ENCODE measurements at regions not wholly inside any gene's neighbourhood (a gene's known extent, or its start where the extent isn't known, plus 50 kb on each side); places are given as distances from the start of the nearest gene placed in this dataset.
"Not testable (repeated sequence)": the region's sequence is repeated elsewhere in the genome, so short reads cannot be mapped to it uniquely, and the experiment has no call there.

GRCh38 chr9:38334234-38334633, 58.3 kb upstream of the ALDH1B1 start:
- no peak overlapping the region for H3K9ac ChIP-seq (ENCODE audit: insufficient read length)
- no peaks in the 10 kb centered on the region for H3K9me3 ChIP-seq (ENCODE audit: low read depth, low read length)
- no peak overlapping the region for H3K27ac ChIP-seq
- no peaks in the 10 kb centered on the region for H3K36me3 ChIP-seq (ENCODE audit: insufficient read depth, low read length)
- TF ChIP-seq POLR2AphosphoS5 (IDR thresholded peaks at IDR 0.05; ENCODE audit: borderline replicate concordance, low read depth, low read length), result no peak
- DNase-seq (ENCODE audit: low read depth, low spot score), result no peak
- H3K4me3 ChIP-seq, result no peak overlapping the region

DNA sequence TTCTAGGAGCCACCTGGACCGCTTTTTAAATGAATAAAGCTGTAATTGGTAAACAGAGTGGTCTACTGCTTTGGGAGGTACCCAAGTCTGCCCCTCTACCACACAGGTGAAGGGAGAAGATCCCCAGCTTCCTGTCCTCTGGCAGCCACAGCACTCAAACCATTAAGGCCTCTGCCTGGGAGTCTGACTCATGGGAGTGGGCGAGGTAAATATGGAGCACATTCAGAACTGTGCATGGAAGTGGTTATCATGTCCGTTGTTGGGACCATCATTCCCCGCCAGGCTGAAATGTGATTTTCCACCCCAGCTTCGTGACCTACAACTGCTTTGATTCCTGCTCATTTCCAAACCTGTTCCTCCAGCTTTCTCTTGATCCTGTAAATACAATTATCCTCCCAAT, 59.5 kb upstream of the ALDH1B1 start:
- Histone ChIP-seq H3K27ac (no peak overlapping the region), H3K4me3 (no peak overlapping the region), H3K9me3 (ENCODE audit: low read depth, low read length) (no peaks in the 10 kb centered on the region), H3K9ac (ENCODE audit: insufficient read length) (no peak overlapping the region), H3K36me3 (ENCODE audit: insufficient read depth, low read length) (no peaks in the 10 kb centered on the region)
- DNase-seq (ENCODE audit: low read depth, low spot score), result no peak
- TF ChIP-seq EZH2 (IDR thresholded peaks at IDR 0.05) (no peak), POLR2AphosphoS5 (IDR thresholded peaks at IDR 0.05; ENCODE audit: borderline replicate concordance, low read depth, low read length) (no peak), FOXP2 (optimal IDR thresholded peaks at IDR 0.05; ENCODE audit: control extremely low read depth, extremely low read length, insufficient read depth) (no peak)

GRCh38 chr9:38332625-38333024, 59.9 kb upstream of the ALDH1B1 start:
- no peak for DNase-seq (ENCODE audit: low read depth, low spot score)
- Histone ChIP-seq H3K9me3 (ENCODE audit: low read depth, low read length) (no peaks in the 10 kb centered on the region), H3K9ac (ENCODE audit: insufficient read length) (no peak overlapping the region), H3K36me3 (ENCODE audit: insufficient read depth, low read length) (no peaks in the 10 kb centered on the region), H3K27ac (no peak overlapping the region), H3K4me3 (no peak overlapping the region)
- TF ChIP-seq FOXP2 (optimal IDR thresholded peaks at IDR 0.05; ENCODE audit: control extremely low read depth, extremely low read length, insufficient read depth) (no peak), EZH2 (IDR thresholded peaks at IDR 0.05) (no peak), POLR2AphosphoS5 (IDR thresholded peaks at IDR 0.05; ENCODE audit: borderline replicate concordance, low read depth, low read length) (no peak)

DNA sequence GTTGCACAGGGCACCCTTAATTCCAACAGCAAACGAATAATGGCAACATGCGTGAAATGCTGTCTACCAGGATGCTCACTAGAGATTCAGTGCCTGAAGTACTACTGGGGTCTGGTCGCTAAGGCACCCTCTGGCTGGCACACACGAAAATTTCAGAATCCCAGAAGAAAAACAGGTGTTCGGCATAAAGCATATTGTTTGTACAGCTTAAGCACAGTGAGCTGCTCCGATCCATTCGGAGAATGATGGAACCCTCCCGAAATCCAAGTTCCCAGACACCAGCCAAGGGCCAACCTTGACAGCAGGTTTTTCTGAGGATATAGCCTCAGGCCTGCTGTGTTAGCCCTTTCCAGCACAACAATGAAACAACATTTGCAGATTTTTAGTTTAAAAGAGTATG, 61.4 kb upstream of the ALDH1B1 start:
- no peak for TF ChIP-seq FOXP2 (optimal IDR thresholded peaks at IDR 0.05; ENCODE audit: control extremely low read depth, extremely low read length, insufficient read depth)
- no peak for TF ChIP-seq POLR2AphosphoS5 (IDR thresholded peaks at IDR 0.05; ENCODE audit: borderline replicate concordance, low read depth, low read length)
- no peak for TF ChIP-seq EZH2 (IDR thresholded peaks at IDR 0.05)
- H3K27ac ChIP-seq, result no peak overlapping the region
- no peak overlapping the region for H3K9ac ChIP-seq (ENCODE audit: insufficient read length)
- no peaks in the 10 kb centered on the region for H3K36me3 ChIP-seq (ENCODE audit: insufficient read depth, low read length)
- no peaks in the 10 kb centered on the region for H3K9me3 ChIP-seq (ENCODE audit: low read depth, low read length)
- no peak overlapping the region for H3K4me3 ChIP-seq
- no peak for DNase-seq (ENCODE audit: low read depth, low spot score)

DNA sequence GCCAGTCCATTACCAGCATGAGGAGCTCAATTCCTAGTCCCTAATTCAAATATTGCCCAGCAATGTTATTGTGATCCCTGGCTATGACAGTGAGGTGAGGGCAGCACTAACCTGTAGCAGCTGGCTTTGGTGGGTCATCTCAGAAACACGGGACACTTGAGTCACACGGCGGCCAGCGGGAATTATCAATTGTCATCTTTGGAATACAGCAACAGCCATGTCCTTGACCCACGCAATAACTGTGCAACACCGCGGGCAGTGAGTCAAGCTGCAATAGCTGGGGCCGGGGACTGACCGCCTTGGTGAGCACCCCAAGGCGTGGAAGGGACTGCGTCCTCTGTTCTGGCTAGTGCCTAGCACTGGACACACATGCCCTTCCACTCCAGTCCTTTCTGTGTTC, 62.5 kb upstream of the ALDH1B1 start:
- Histone ChIP-seq H3K9ac (ENCODE audit: insufficient read length) (no peak overlapping the region), H3K9me3 (ENCODE audit: low read depth, low read length) (no peaks in the 10 kb centered on the region), H3K27ac (no peak overlapping the region), H3K4me3 (no peak overlapping the region), H3K36me3 (ENCODE audit: insufficient read depth, low read length) (no peaks in the 10 kb centered on the region)
- TF ChIP-seq FOXP2 (optimal IDR thresholded peaks at IDR 0.05; ENCODE audit: control extremely low read depth, extremely low read length, insufficient read depth) (no peak), POLR2AphosphoS5 (IDR thresholded peaks at IDR 0.05; ENCODE audit: borderline replicate concordance, low read depth, low read length) (no peak), EZH2 (IDR thresholded peaks at IDR 0.05) (no peak)
- no peak for DNase-seq (ENCODE audit: low read depth, low spot score)

DNA sequence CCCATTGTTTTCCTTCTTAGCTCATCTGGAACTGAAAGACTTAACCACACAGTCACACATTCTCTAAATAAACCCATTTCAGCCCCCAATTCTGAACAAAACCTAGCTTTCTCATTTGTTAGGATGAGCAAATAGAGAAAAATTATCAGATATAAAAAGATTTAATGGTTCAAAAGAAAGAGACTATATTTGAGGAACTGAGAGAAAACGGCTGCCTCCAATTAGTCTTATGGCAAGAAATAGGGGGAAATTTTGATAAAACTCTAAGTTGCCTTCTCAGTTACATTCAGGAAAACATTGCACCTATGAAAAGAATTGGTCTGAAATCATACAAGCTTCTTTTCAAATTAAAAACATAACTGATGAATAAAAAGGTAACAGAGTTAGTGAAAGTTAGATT, 63.7 kb upstream of the ALDH1B1 start:
- H3K9ac ChIP-seq (ENCODE audit: insufficient read length), result no peak overlapping the region
- TF ChIP-seq FOXP2 (optimal IDR thresholded peaks at IDR 0.05; ENCODE audit: control extremely low read depth, extremely low read length, insufficient read depth) (no peak), POLR2AphosphoS5 (IDR thresholded peaks at IDR 0.05; ENCODE audit: borderline replicate concordance, low read depth, low read length) (no peak), EZH2 (IDR thresholded peaks at IDR 0.05) (no peak)
- no peaks in the 10 kb centered on the region for H3K36me3 ChIP-seq (ENCODE audit: insufficient read depth, low read length)
- H3K27ac ChIP-seq, result no peak overlapping the region
- no peak for DNase-seq (ENCODE audit: low read depth, low spot score)
- no peak overlapping the region for H3K4me3 ChIP-seq
- H3K9me3 ChIP-seq (ENCODE audit: low read depth, low read length), result no peaks in the 10 kb centered on the region

DNA sequence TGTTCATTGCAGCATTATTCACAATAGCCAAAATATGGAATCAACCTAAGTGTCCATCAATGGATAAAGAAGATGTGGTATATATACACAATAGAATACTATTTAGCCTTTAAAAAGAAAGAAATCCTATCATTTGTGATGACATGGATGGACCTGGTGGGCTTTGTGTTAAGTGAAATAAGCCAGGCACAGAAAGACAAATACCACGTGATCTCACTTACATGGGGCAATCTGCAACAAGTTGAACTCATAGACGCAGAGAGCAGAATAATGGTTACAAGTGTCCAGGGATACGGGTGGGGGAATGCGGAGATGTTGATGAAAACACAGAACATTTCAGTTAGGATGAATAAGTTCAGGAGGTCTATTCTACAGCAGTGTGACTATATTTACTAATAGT, 66.4 kb upstream of the ALDH1B1 start:
- no peak overlapping the region for H3K27ac ChIP-seq

DNA sequence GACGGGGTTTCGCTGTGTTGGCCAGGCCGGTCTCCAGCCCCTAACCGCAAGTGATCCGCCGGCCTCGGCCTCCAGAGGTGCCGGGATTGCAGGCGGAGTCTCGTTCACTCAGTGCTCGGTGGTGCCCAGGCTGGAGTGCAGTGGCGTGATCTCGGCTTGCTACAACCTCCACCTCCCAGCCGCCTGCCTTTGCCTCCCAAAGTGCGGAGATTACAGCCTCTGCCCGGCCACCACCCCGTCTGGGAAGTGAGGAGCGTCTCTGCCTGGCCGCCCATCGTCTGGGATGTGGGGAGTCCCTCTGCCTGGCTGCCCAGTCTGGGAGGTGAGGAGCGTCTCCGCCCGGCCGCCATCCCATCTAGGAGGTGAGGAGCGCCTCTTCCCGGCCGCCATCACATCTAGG, 68.3 kb upstream of the ALDH1B1 start:
- DNase-seq (ENCODE audit: low read depth, low spot score); H3K36me3 ChIP-seq (ENCODE audit: insufficient read depth, low read length); H3K4me3 ChIP-seq; H3K9ac ChIP-seq (ENCODE audit: insufficient read length); H3K27ac ChIP-seq; H3K9me3 ChIP-seq (ENCODE audit: low read depth, low read length): not testable (repeated sequence)

More for the DNA sequence above, 66.4 kb upstream of the ALDH1B1 start:
- H3K4me3 ChIP-seq, result no peak overlapping the region
- no peak overlapping the region for H3K9ac ChIP-seq (ENCODE audit: insufficient read length)
- TF ChIP-seq EZH2 (IDR thresholded peaks at IDR 0.05) (no peak), POLR2AphosphoS5 (IDR thresholded peaks at IDR 0.05; ENCODE audit: borderline replicate concordance, low read depth, low read length) (no peak), FOXP2 (optimal IDR thresholded peaks at IDR 0.05; ENCODE audit: control extremely low read depth, extremely low read length, insufficient read depth) (no peak)
- no peaks in the 10 kb centered on the region for H3K9me3 ChIP-seq (ENCODE audit: low read depth, low read length)
- no peaks in the 10 kb centered on the region for H3K36me3 ChIP-seq (ENCODE audit: insufficient read depth, low read length)
- DNase-seq (ENCODE audit: low read depth, low spot score), result no peak

GRCh38 chr9:38322937-38323336, 69.6 kb upstream of the ALDH1B1 start:
- TF ChIP-seq FOXP2 (optimal IDR thresholded peaks at IDR 0.05; ENCODE audit: control extremely low read depth, extremely low read length, insufficient read depth), result no peak
- no peak for TF ChIP-seq POLR2AphosphoS5 (IDR thresholded peaks at IDR 0.05; ENCODE audit: borderline replicate concordance, low read depth, low read length)
- TF ChIP-seq EZH2 (IDR thresholded peaks at IDR 0.05), result no peak
- no peaks in the 10 kb centered on the region for H3K9me3 ChIP-seq (ENCODE audit: low read depth, low read length)
- H3K27ac ChIP-seq, result no peak overlapping the region

More at GRCh38 chr9:38322937-38323336, 69.6 kb upstream of the ALDH1B1 start:
- H3K36me3 ChIP-seq (ENCODE audit: insufficient read depth, low read length), result no peaks in the 10 kb centered on the region
- no peak for DNase-seq (ENCODE audit: low read depth, low spot score)
- H3K9ac ChIP-seq (ENCODE audit: insufficient read length), result no peak overlapping the region
- no peak overlapping the region for H3K4me3 ChIP-seq

Data from SK-N-MC (cell line).